Ishikawa (cell line): ENCODE measurements at regions not wholly inside any gene's neighbourhood (a gene's known extent, or its start where the extent isn't known, plus 50 kb on each side); places are given as distances from the start of the nearest gene placed in this dataset.
A peak's percentile ranks its signal among the peaks of the same experiment; 100 is the strongest.

Source experiments
- CEBPB ChIP-seq: IDR thresholded peaks from 2 replicates; pipeline ENCODE4 v1.6.1; 2012
- CREB1 ChIP-seq: IDR thresholded peaks from 2 replicates; pipeline ENCODE4 v1.6.1; 2012; ENCODE audit warnings: low read depth
- EGR1 ChIP-seq: IDR thresholded peaks from 2 replicates; pipeline ENCODE4 v1.6.1; 2012
- EP300 ChIP-seq: IDR thresholded peaks from 2 replicates; pipeline ENCODE4 v1.6.1; 2012; ENCODE audit warnings: borderline replicate concordance
- FOXM1 ChIP-seq: IDR thresholded peaks from 2 replicates; pipeline ENCODE4 v1.6.1; 2012; ENCODE audit warnings: low read depth, borderline replicate concordance
- NFIC ChIP-seq: IDR thresholded peaks from 2 replicates; pipeline ENCODE4 v1.6.1; 2012
- RAD21 ChIP-seq: IDR thresholded peaks from 2 replicates; pipeline ENCODE4 v1.6.1; 2012; ENCODE audit warnings: low read depth
- TAF1 ChIP-seq: IDR thresholded peaks from 2 replicates; pipeline ENCODE4 v1.6.1; 2012; ENCODE audit warnings: low read depth, mild to moderate bottlenecking
- TCF12 ChIP-seq: IDR thresholded peaks from 2 replicates; pipeline ENCODE4 v1.6.1; 2012; ENCODE audit warnings: low read depth
- TEAD4 ChIP-seq: IDR thresholded peaks from 2 replicates; pipeline ENCODE4 v1.6.1; 2012
- YY1 ChIP-seq: IDR thresholded peaks from 2 replicates; pipeline ENCODE4 v1.6.1; 2012; ENCODE audit warnings: low read depth
- ZBTB7A ChIP-seq: IDR thresholded peaks from 2 replicates; pipeline ENCODE4 v1.6.1; 2012; ENCODE audit warnings: low read depth
- TF ChIP-seq, protein P1 (sequence below): IDR thresholded peaks from 2 replicates; pipeline ENCODE4 v1.6.1; 2012; ENCODE audit warnings: low read depth, mild to moderate bottlenecking
- TF ChIP-seq, protein P2 (sequence below): IDR thresholded peaks from 2 replicates; pipeline ENCODE4 v1.6.1; 2012
- TF ChIP-seq, protein P3 (sequence below): IDR thresholded peaks from 2 replicates; pipeline ENCODE4 v1.6.1; 2012

DNA sequence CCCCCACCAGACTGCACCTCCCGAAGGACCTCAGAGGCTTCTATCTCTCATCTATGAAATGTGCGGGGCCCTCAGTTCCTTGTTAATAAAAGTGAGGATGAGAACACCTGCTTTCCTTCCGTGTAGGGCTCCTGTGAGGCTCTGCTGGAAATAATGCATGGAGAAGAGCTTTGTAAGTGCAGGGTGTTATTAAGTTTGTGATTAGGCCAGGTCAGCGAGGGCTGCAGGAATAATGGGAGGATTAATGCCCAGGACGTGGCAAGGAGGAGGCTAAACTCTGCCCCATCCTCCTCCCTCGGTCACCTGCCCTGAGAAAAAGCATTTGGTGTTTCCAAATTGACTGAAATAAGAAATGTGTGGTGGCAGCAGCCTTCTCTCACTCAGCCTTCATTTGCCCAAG lies 83.5 kb upstream of the HSPA9 start:
- TF ChIP-seq RAD21 = no peak
- no peak for TF ChIP-seq ZBTB7A
- TF ChIP-seq, protein P1, sequence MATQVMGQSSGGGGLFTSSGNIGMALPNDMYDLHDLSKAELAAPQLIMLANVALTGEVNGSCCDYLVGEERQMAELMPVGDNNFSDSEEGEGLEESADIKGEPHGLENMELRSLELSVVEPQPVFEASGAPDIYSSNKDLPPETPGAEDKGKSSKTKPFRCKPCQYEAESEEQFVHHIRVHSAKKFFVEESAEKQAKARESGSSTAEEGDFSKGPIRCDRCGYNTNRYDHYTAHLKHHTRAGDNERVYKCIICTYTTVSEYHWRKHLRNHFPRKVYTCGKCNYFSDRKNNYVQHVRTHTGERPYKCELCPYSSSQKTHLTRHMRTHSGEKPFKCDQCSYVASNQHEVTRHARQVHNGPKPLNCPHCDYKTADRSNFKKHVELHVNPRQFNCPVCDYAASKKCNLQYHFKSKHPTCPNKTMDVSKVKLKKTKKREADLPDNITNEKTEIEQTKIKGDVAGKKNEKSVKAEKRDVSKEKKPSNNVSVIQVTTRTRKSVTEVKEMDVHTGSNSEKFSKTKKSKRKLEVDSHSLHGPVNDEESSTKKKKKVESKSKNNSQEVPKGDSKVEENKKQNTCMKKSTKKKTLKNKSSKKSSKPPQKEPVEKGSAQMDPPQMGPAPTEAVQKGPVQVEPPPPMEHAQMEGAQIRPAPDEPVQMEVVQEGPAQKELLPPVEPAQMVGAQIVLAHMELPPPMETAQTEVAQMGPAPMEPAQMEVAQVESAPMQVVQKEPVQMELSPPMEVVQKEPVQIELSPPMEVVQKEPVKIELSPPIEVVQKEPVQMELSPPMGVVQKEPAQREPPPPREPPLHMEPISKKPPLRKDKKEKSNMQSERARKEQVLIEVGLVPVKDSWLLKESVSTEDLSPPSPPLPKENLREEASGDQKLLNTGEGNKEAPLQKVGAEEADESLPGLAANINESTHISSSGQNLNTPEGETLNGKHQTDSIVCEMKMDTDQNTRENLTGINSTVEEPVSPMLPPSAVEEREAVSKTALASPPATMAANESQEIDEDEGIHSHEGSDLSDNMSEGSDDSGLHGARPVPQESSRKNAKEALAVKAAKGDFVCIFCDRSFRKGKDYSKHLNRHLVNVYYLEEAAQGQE = no peak
- no peak for TF ChIP-seq CREB1
- no peak for TF ChIP-seq EP300
- no peak for TF ChIP-seq TAF1
- no peak for TF ChIP-seq FOXM1
- TF ChIP-seq, protein P2, sequence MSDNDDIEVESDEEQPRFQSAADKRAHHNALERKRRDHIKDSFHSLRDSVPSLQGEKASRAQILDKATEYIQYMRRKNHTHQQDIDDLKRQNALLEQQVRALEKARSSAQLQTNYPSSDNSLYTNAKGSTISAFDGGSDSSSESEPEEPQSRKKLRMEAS = no peak
- TF ChIP-seq TCF12 = no peak
- no peak for TF ChIP-seq YY1
- no peak for TF ChIP-seq EGR1
- TF ChIP-seq, protein P3, sequence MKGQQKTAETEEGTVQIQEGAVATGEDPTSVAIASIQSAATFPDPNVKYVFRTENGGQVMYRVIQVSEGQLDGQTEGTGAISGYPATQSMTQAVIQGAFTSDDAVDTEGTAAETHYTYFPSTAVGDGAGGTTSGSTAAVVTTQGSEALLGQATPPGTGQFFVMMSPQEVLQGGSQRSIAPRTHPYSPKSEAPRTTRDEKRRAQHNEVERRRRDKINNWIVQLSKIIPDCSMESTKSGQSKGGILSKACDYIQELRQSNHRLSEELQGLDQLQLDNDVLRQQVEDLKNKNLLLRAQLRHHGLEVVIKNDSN = no peak

DNA sequence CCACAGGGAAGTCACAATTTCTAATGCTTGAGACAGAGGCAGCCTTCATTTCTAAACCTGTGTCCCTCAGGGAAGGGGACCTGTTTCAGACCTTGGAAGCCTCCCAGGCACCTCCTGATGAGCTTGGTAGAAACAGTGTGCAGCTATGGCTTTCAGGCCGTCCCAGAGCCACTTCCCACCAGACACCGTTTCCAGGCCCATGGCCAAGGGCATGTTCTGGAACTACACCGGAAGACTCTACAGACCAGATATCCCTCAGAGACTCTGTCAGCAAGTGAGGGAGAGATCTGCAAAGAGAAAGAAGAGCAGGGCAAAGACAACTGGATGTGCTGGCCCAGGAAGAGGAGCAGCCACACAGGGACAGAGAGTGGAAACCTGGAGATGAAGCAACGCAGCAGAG lies 82.2 kb upstream of the HSPA9 start:
- TF ChIP-seq TEAD4 (no peak), FOXM1 (no peak), TAF1 (no peak), EGR1 (no peak), CEBPB (no peak), EP300 (no peak), NFIC (no peak), RAD21 (no peak), CREB1 (no peak), TCF12 (no peak), ZBTB7A (no peak), YY1 (no peak)
- TF ChIP-seq, protein P3 = no peak
- TF ChIP-seq, protein P1 = no peak
- TF ChIP-seq, protein P2 = no peak

DNA sequence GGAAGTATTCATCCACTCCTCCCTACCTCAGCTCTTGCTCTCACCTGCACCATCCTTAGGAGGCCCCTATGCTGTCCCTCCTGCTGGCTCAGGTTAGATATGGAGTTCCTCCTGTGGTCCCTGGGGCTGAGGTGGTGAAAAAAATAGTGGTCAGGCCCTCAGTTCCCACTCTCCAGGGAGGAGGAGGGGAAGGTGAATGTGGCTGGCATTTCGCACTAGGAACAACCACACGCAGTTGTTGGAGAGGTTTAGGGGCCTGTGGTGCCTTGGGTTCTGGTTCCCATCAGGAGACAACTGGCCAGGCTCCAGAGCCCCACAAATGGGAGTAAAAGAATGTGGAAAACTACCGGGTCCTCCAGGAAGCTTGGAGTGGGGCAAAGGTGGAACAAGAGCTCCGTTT lies 81.7 kb upstream of the HSPA9 start:
- TF ChIP-seq CEBPB (no peak), EP300 (no peak), CREB1 (no peak), FOXM1 (no peak), NFIC (no peak), TAF1 (no peak), ZBTB7A (no peak), RAD21 (no peak), EGR1 (no peak)
- TF ChIP-seq, protein P3 = no peak
- TF ChIP-seq, protein P2 = no peak

DNA sequence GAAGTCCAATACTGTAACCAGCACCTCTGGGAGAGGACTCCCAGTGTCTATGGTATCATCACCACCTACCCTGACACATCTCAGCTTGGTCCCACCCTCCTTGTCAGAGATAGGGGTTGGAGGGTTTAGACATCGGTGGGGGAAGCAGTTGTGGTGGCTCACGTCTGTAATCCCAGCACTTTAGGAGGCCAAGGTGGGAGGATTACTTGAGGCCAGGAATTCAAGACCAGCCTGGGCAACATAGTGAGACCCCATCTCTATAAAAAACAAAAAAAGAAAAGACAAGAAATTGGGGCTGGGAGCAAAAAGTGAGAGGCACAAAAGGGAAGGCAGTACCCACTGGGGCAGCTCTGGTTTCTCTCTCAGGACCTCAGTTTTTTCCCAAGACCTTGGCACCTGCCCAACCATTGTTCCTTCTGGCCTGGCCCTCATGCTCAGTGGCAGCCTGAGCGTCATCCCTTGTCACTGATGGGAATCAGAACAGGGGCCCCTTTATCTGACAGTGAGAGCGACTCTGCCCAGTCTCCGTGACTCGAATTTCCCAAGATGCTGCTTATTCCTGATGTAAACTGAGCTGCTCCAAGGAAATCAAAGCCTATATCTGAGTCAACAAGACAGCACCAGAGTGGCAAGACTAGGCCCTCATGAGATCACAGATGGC lies 80.5 kb upstream of the HSPA9 start:
- peak; percentile 64 for TF ChIP-seq NFIC
- TF ChIP-seq, protein P3 = no peak

DNA sequence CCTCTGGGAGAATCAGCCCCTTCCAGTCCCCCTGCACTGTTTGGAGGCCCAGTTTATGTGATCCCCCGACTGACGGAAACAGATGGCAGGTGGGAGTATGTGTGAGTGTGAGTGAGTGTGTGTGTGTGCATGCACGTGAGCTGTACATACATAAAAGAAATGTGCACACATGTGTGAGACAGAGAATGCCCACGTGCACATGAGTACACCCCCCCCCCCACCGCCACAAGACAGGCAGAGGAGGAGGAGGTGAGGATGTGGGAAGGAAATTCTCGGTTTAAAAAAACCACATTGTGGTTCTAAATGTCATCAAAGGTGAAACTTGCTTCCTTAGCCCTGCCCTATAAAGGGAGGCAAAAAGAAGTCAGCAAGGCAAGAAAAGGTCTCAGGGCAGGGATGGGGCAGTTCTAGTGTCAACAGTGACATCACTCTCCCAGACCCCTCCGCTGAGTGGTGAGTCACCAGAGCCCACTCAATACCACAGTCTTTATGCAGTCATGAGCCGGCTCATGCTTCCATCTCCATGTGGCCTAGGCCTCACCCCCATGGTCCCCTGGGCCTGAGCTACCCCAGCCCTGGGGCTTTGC lies 79.2 kb upstream of the HSPA9 start:
- no peak for TF ChIP-seq TEAD4
- TF ChIP-seq, protein P2 = no peak
- no peak for TF ChIP-seq EP300
- TF ChIP-seq TCF12 = no peak
- no peak for TF ChIP-seq RAD21
- TF ChIP-seq FOXM1 = no peak
- no peak for TF ChIP-seq YY1
- TF ChIP-seq, protein P3 = no peak
- no peak for TF ChIP-seq CREB1
- TF ChIP-seq NFIC = no peak
- no peak for TF ChIP-seq CEBPB
- TF ChIP-seq ZBTB7A = no peak
- no peak for TF ChIP-seq EGR1
